ENCODE measurements at regions not wholly inside any gene's neighbourhood (a gene's known extent, or its start where the extent isn't known, plus 50 kb on each side); places are given as distances from the start of the nearest gene placed in this dataset.

- no peak overlapping the region for H3K4me3 ChIP-seq
- H3K36me3 ChIP-seq = no peaks in the 10 kb centered on the region
- no peak for TF ChIP-seq Cebpa-rat (IDR thresholded peaks at IDR 0.05)
- H3K9me3 ChIP-seq = no peaks in the 10 kb centered on the region
- no peak overlapping the region for H3K4me2 ChIP-seq
- H3K27ac ChIP-seq = no peak overlapping the region
- H3K27me3 ChIP-seq = no peaks in the 10 kb centered on the region
- no peaks in the 10 kb centered on the region for H4K20me1 ChIP-seq
- no peaks in the 10 kb centered on the region for H3K4me1 ChIP-seq
- H3K9ac ChIP-seq = no peak overlapping the region
Measured at GRCh38 chr1:96233422-96233821, 488.2 kb upstream of the PTBP2 start.

- Histone ChIP-seq H3K27ac (no peak overlapping the region), H3K4me3 (no peak overlapping the region), H4K20me1 (no peaks in the 10 kb centered on the region), H3K9me3 (no peaks in the 10 kb centered on the region), H3K27me3 (no peaks in the 10 kb centered on the region), H3K9ac (no peak overlapping the region), H3K36me3 (no peaks in the 10 kb centered on the region), H3K4me1 (no peaks in the 10 kb centered on the region), H3K4me2 (no peak overlapping the region)
- no peak for TF ChIP-seq Cebpa-rat (IDR thresholded peaks at IDR 0.05)
Measured at GRCh38 chr1:96234299-96234698, 487.3 kb upstream of the PTBP2 start.

DNA sequence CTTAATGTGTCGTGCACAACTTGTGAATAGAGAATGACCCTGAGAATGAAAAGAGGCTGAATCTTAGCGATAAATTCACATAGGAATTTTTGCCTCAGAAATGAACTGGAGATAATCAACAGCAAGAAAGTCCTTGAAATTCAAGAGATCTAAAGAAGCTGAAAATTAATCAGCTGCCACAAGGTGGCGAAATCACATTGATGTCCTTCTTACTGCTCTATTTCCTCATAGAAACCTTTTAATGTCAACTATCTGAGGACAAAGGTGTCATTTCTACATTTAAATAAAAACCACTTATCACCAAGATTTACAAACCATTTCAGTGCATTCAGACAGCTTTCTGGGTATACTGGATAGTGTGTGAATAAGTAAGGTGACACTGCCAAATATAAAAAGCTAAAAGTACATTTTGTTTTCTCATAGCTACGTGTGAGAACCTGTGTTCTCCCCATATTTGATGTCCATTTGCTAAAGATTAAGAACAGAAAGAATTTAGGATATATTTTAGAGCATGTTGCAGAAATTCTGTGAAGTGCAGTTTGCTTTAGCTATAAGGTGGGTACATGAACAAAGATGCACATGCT lies 485.3 kb upstream of the PTBP2 start:
- Histone ChIP-seq H4K20me1 (no peaks in the 10 kb centered on the region), H3K9me3 (no peaks in the 10 kb centered on the region), H3K27ac (no peak overlapping the region), H3K36me3 (no peaks in the 10 kb centered on the region), H3K4me2 (no peak overlapping the region), H3K4me1 (no peaks in the 10 kb centered on the region), H3K4me3 (no peak overlapping the region), H3K9ac (no peak overlapping the region), H3K27me3 (no peaks in the 10 kb centered on the region)
- TF ChIP-seq Cebpa-rat (IDR thresholded peaks at IDR 0.05) = no peak

DNA sequence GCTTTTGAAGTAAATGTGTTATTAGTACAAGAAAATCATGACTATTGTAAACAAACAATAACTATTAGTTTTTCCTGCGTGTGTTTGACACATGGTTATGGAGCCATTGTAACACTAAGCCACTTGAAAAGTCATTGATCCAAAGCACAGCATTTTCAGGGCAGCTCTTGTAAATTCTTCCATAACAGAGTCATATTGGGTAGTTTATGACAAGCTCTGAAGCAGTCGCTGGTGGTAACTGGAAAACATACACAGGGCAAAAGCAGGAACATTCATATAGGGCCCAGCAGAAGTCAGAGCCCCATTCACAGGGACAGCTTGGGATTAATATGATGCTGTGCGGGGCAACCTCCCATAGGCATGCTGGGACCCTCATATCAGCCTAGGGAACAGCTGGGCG lies 483.2 kb upstream of the PTBP2 start:
- Histone ChIP-seq H3K27me3 (no peaks in the 10 kb centered on the region), H4K20me1 (no peaks in the 10 kb centered on the region), H3K9me3 (no peaks in the 10 kb centered on the region), H3K4me3 (no peak overlapping the region), H3K36me3 (no peaks in the 10 kb centered on the region), H3K27ac (no peak overlapping the region), H3K9ac (no peak overlapping the region), H3K4me1 (no peaks in the 10 kb centered on the region), H3K4me2 (no peak overlapping the region)
- no peak for TF ChIP-seq Cebpa-rat (IDR thresholded peaks at IDR 0.05)

DNA sequence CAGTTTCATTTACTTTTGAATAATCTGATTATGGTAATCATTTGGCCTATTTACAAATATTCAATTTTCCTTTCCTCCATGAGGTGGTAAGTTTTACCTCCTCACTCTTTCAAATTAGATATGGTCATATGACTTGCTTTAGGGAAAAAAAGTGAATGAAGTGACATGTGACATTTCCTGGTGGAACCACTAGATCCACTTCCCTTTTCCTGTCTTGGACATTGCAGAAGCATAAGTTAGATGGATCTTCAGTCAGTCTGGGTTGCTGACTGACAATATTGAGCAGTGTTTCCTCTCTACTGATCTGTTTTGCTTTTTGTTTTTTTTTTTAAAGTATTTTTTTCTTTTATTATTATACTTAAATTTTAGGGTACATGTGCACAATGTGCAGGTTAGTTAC lies 481.1 kb upstream of the PTBP2 start:
- Histone ChIP-seq H4K20me1 (no peaks in the 10 kb centered on the region), H3K27me3 (no peaks in the 10 kb centered on the region), H3K4me1 (no peaks in the 10 kb centered on the region), H3K36me3 (no peaks in the 10 kb centered on the region), H3K9me3 (no peaks in the 10 kb centered on the region), H3K27ac (no peak overlapping the region), H3K4me3 (no peak overlapping the region), H3K4me2 (no peak overlapping the region), H3K9ac (no peak overlapping the region)
- no peak for TF ChIP-seq Cebpa-rat (IDR thresholded peaks at IDR 0.05)

DNA sequence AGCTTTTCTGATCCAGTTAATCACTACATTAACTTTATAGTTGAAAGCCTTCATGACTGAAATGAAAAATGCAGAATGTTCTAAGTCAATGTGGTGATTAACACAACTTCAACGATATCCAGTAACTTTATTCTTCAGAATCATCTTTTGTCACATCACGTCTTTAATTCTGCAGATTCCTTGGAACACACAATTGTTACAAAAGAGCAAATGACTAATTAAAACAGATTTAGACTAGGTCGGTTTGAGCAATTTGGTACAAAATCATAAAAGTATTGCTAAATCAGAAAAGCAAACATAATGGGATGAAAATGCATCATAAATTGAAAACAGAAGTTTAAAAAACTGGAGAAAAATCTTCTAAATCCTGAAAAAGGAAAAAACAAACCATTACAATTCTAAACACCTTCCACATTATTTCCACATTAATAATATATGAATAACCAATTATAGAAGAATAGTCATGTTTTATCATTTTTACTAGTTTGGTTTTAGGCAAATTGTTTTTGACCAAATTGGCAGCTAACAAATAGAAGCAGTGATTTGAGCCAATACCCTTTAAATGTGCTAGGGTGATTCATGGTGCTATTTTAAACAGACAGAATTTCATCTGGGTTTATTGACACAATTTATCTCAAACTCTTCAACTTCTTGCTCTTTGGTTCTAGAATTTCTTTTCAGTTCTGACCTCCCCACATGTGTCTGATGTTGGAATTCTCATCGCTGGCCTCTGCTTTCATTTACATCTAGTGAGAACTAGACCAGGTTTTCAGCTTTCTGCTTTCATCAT lies 468.1 kb upstream of the PTBP2 start:
- Histone ChIP-seq H3K27ac (no peak overlapping the region), H3K9me3 (no peaks in the 10 kb centered on the region), H3K36me3 (no peaks in the 10 kb centered on the region), H3K9ac (no peak overlapping the region), H4K20me1 (no peaks in the 10 kb centered on the region), H3K4me1 (no peaks in the 10 kb centered on the region), H3K27me3 (no peaks in the 10 kb centered on the region), H3K4me3 (no peak overlapping the region), H3K4me2 (no peak overlapping the region)
- TF ChIP-seq Cebpa-rat (IDR thresholded peaks at IDR 0.05) = no peak

GRCh38 chr1:96256130-96256790 lies 465.3 kb upstream of the PTBP2 start:
- no peaks in the 10 kb centered on the region for H3K27me3 ChIP-seq
- H3K9me3 ChIP-seq = no peaks in the 10 kb centered on the region
- no peaks in the 10 kb centered on the region for H3K4me1 ChIP-seq
- H3K4me3 ChIP-seq = no peak overlapping the region
- no peak overlapping the region for H3K9ac ChIP-seq
- no peak overlapping the region for H3K4me2 ChIP-seq
- H4K20me1 ChIP-seq = no peaks in the 10 kb centered on the region
- H3K36me3 ChIP-seq = no peaks in the 10 kb centered on the region
- no peak for TF ChIP-seq Cebpa-rat (IDR thresholded peaks at IDR 0.05)
- no peak overlapping the region for H3K27ac ChIP-seq

DNA sequence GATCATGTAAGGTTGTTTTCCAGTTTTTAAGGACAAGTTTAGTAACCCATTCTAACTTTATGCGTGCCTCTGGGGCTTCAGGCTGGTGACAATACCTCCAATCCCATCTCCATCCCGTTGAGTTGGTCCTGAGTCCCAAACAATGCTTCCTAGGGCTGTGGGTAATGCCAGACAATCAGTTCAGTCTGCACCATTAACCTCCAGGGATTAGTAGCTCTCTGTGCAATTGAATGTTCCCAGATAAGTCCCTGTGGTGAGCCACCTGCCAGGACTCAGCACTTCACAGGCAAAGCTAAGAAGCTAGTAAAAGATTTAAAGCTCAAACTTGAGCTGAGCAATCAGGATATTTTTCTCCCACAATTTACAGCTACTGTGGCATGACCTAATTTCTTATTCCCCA lies 462.2 kb upstream of the PTBP2 start:
- H3K27ac ChIP-seq = no peak overlapping the region
- no peaks in the 10 kb centered on the region for H3K4me1 ChIP-seq
- H3K9ac ChIP-seq = no peak overlapping the region
- H3K9me3 ChIP-seq = no peaks in the 10 kb centered on the region
- H3K36me3 ChIP-seq = no peaks in the 10 kb centered on the region
- TF ChIP-seq Cebpa-rat (IDR thresholded peaks at IDR 0.05) = no peak
- H4K20me1 ChIP-seq = no peaks in the 10 kb centered on the region
- no peak overlapping the region for H3K4me3 ChIP-seq
- H3K4me2 ChIP-seq = no peak overlapping the region
- no peaks in the 10 kb centered on the region for H3K27me3 ChIP-seq

- Histone ChIP-seq H4K20me1 (no peaks in the 10 kb centered on the region), H3K9me3 (peaks cover 8% of the 10 kb centered on the region; the same call in 1 of the 2 replicates), H3K9ac (no peak overlapping the region), H3K4me1 (no peaks in the 10 kb centered on the region), H3K27ac (no peak overlapping the region), H3K36me3 (no peaks in the 10 kb centered on the region), H3K4me2 (no peak overlapping the region), H3K27me3 (no peaks in the 10 kb centered on the region), H3K4me3 (no peak overlapping the region)
- TF ChIP-seq Cebpa-rat (IDR thresholded peaks at IDR 0.05) = no peak
Measured at GRCh38 chr1:96281491-96281890, 440.1 kb upstream of the PTBP2 start.

GRCh38 chr1:96290033-96290432 lies 431.6 kb upstream of the PTBP2 start:
- no peak for TF ChIP-seq Cebpa-rat (IDR thresholded peaks at IDR 0.05)
- no peaks in the 10 kb centered on the region for H3K27me3 ChIP-seq
- peaks cover 13% of the 10 kb centered on the region for H3K9me3 ChIP-seq
- H3K4me3 ChIP-seq = no peak overlapping the region
- H3K4me1 ChIP-seq = no peaks in the 10 kb centered on the region
- H3K4me2 ChIP-seq = no peak overlapping the region
- no peaks in the 10 kb centered on the region for H3K36me3 ChIP-seq
- no peak overlapping the region for H3K9ac ChIP-seq
- H3K27ac ChIP-seq = no peak overlapping the region
- H4K20me1 ChIP-seq = no peaks in the 10 kb centered on the region
